Prostate gland (tissue), 2 donors: ENCODE measurements at regions not wholly inside any gene's neighbourhood (a gene's known extent, or its start where the extent isn't known, plus 50 kb on each side); places are given as distances from the start of the nearest gene placed in this dataset.

Experiments
- DNase-seq: peaks from one replicate; pipeline ENCODE4 v3.0.0-alpha.2; 2019; ENCODE audit warnings: low spot score
- H3K27ac ChIP-seq, 2 donors: fragments of 200-600 bp; sonication (generic); 2 replicates each; pipeline ENCODE4 v1.5.1; 2017 to 2019
- H3K27me3 ChIP-seq: fragments of 200-600 bp; sonication (generic); replicated peaks from 2 replicates; pipeline ENCODE4 v1.5.1; 2019; ENCODE audit not compliant: insufficient read depth
- H3K36me3 ChIP-seq, 2 donors: fragments of 200-600 bp; sonication (generic); 1 replicate in 1 of 2; 2 replicates in 1 of 2; pipeline versions ENCODE4 v1.5.1 to v1.8.1; 2017 to 2019
- H3K4me1 ChIP-seq: fragments of 200-600 bp; sonication (generic); replicated peaks from 2 replicates; pipeline ENCODE4 v1.5.1; 2019
- H3K4me3 ChIP-seq, 2 donors: fragments of 200-600 bp; sonication (generic); 2 replicates each; pipeline ENCODE4 v1.5.1; 2017 to 2019
- H3K9me3 ChIP-seq: fragments of 200-600 bp; sonication (generic); 2 replicates; pipeline ENCODE4 v1.5.1; 2017
- CTCF ChIP-seq, 4 experiments: fragments of 200-600 bp in 2 of 4; fragments of 450-650 bp in 2 of 4; sonication (generic) in 2 of 4; IDR thresholded peaks; 1 replicate in 3 of 4; 2 replicates in 1 of 4; pipeline ENCODE4 v1.5.1; 2016 to 2019; ENCODE audit warnings: antibody characterized with exemption in 4 of 4, mild to moderate bottlenecking in 2 of 4, moderate library complexity in 2 of 4
- POLR2A ChIP-seq: fragments of 450-650 bp; IDR thresholded peaks from one replicate; pipeline ENCODE4 v1.6.1; 2016; ENCODE audit warnings: antibody characterized with exemption, mild to moderate bottlenecking
- POLR2AphosphoS5 ChIP-seq: sonication (generic); formaldehyde crosslinking; IDR thresholded peaks from one replicate; pipeline ENCODE4 v1.6.1; 2017; ENCODE audit warnings: antibody characterized with exemption
- WGBS: methylation state at CpG from one replicate; pipeline ENCODE4 v1.1.5; 2018; 5-methylcytosine and 5-hydroxymethylcytosine counted together
- intact Hi-C: fragments of 100-400 bp; cut with DNase I; formaldehyde crosslinking; loops from one replicate; pipeline ENCODE4 v1.14.2; 2022

- no peak for DNase-seq
- 85% methylated on average over 6 of the region's 6 CpGs for WGBS
These were observed 102.2 kb upstream of the SLC28A3 start for GRCh38 chr9:84442712-84443111.

GRCh38 chr9:84445737-84446136, 105.2 kb upstream of the SLC28A3 start:
- 98% methylated on average over 5 of the region's 5 CpGs for WGBS
- intact Hi-C loops = no loop called here
- no peak for DNase-seq
- Histone ChIP-seq H3K4me3 (no peak overlapping the region), H3K36me3 (no peaks in the 10 kb centered on the region), H3K27me3 (peaks cover 2% of the 10 kb centered on the region), H3K9me3 (no peaks in the 10 kb centered on the region), H3K4me1 (no peaks in the 10 kb centered on the region), H3K27ac (no peak overlapping the region)
- TF ChIP-seq POLR2A (no peak), CTCF (IDR thresholded peaks at IDR 0.05) (no peak), POLR2AphosphoS5 (no peak)

More at GRCh38 chr9:84442712-84443111, 102.2 kb upstream of the SLC28A3 start:
- H3K9me3 ChIP-seq = no peaks in the 10 kb centered on the region
- intact Hi-C loops = no loop called here
- H3K4me1 ChIP-seq = no peaks in the 10 kb centered on the region
- H3K27ac ChIP-seq = no peak overlapping the region
- no peaks in the 10 kb centered on the region for H3K36me3 ChIP-seq
- no peak overlapping the region for H3K4me3 ChIP-seq
- peaks cover 2% of the 10 kb centered on the region for H3K27me3 ChIP-seq
- TF ChIP-seq POLR2A (no peak), CTCF (IDR thresholded peaks at IDR 0.05) (no peak), POLR2AphosphoS5 (no peak)

- Histone ChIP-seq H3K4me1 (no peaks in the 10 kb centered on the region), H3K9me3 (no peaks in the 10 kb centered on the region), H3K27ac (no peak overlapping the region), H3K27me3 (peaks cover 2% of the 10 kb centered on the region), H3K36me3 (no peaks in the 10 kb centered on the region), H3K4me3 (no peak overlapping the region)
- intact Hi-C loops = no loop called here
- 61% methylated on average over 2 of the region's 2 CpGs for WGBS
- no peak for DNase-seq
- TF ChIP-seq POLR2AphosphoS5 = no peak
- no peak for TF ChIP-seq CTCF (IDR thresholded peaks at IDR 0.05)
- no peak for TF ChIP-seq POLR2A
These were observed 106.7 kb upstream of the SLC28A3 start for GRCh38 chr9:84447305-84447704.

GRCh38 chr9:84450029-84450428, 109.5 kb upstream of the SLC28A3 start:
- 74% methylated on average over 5 of the region's 5 CpGs for WGBS
- H3K9me3 ChIP-seq = no peaks in the 10 kb centered on the region
- H3K4me3 ChIP-seq = no peak overlapping the region
- H3K27me3 ChIP-seq = peaks cover 5% of the 10 kb centered on the region
- TF ChIP-seq POLR2AphosphoS5 (no peak), CTCF (IDR thresholded peaks at IDR 0.05) (no peak), POLR2A (no peak)
- DNase-seq = no peak
- intact Hi-C loops = no loop called here
- no peaks in the 10 kb centered on the region for H3K4me1 ChIP-seq
- no peak overlapping the region for H3K27ac ChIP-seq
- H3K36me3 ChIP-seq = no peaks in the 10 kb centered on the region

GRCh38 chr9:84456527-84456926, 116.0 kb upstream of the SLC28A3 start:
- WGBS = 85% methylated on average over 2 of the region's 2 CpGs
- H3K4me1 ChIP-seq = no peaks in the 10 kb centered on the region
- no peaks in the 10 kb centered on the region for H3K36me3 ChIP-seq
- intact Hi-C loops = no loop called here
- H3K9me3 ChIP-seq = no peaks in the 10 kb centered on the region
- no peak for TF ChIP-seq CTCF (IDR thresholded peaks at IDR 0.05)
- no peak for TF ChIP-seq POLR2AphosphoS5
- TF ChIP-seq POLR2A = no peak
- no peak overlapping the region for H3K4me3 ChIP-seq
- H3K27me3 ChIP-seq = peaks cover 5% of the 10 kb centered on the region
- DNase-seq = no peak
- H3K27ac ChIP-seq = no peak overlapping the region
